Esophagus muscularis mucosa (tissue), 3 donors: ENCODE measurements at regions not wholly inside any gene's neighbourhood (a gene's known extent, or its start where the extent isn't known, plus 50 kb on each side); places are given as distances from the start of the nearest gene placed in this dataset.

Source experiments
- POLR2AphosphoS5 ChIP-seq, 2 donors: sonication (generic); formaldehyde crosslinking; IDR thresholded peaks; one replicate each; pipeline ENCODE4 v1.6.1; 2017; ENCODE audit warnings: antibody characterized with exemption in 2 of 2
- TF ChIP-seq, protein P1 (sequence below), 3 experiments: fragments of 200-600 bp in 2 of 3; fragments of 450-650 bp in 1 of 3; sonication (generic) in 2 of 3; IDR thresholded peaks; one replicate each; pipeline ENCODE4 v1.5.1; 2017 to 2019; ENCODE audit warnings: antibody characterized with exemption in 3 of 3, mild to moderate bottlenecking in 2 of 3, moderate library complexity in 1 of 3

DNA sequence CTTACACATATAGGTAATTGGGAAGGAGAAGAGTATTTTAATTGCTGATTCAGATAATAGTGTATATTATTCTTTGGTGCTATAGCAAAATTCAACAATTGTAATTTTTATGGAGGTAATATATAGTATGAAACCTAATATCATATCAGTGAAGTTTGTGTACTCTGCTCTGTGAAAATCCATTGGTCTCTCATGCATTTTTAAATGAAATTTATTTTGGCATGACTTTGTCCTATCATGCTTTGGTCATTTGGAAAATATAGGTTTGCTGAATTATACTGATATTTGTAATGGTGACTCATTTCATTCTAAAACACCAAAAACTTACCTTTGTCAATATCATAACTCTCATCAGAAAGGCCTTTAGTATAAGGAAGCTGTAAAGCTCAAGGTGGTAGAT is 962.0 kb upstream of the NOVA1 start:
- TF ChIP-seq POLR2AphosphoS5 (IDR thresholded peaks at IDR 0.05) = no peak
- TF ChIP-seq, protein P1, sequence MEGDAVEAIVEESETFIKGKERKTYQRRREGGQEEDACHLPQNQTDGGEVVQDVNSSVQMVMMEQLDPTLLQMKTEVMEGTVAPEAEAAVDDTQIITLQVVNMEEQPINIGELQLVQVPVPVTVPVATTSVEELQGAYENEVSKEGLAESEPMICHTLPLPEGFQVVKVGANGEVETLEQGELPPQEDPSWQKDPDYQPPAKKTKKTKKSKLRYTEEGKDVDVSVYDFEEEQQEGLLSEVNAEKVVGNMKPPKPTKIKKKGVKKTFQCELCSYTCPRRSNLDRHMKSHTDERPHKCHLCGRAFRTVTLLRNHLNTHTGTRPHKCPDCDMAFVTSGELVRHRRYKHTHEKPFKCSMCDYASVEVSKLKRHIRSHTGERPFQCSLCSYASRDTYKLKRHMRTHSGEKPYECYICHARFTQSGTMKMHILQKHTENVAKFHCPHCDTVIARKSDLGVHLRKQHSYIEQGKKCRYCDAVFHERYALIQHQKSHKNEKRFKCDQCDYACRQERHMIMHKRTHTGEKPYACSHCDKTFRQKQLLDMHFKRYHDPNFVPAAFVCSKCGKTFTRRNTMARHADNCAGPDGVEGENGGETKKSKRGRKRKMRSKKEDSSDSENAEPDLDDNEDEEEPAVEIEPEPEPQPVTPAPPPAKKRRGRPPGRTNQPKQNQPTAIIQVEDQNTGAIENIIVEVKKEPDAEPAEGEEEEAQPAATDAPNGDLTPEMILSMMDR (IDR thresholded peaks at IDR 0.05) = no peak
